T-cell (primary cell): ENCODE measurements at regions not wholly inside any gene's neighbourhood (a gene's known extent, or its start where the extent isn't known, plus 50 kb on each side); places are given as distances from the start of the nearest gene placed in this dataset.

ENCODE experiments used
- ATAC-seq, 4 experiments: fragments of 200-7000 bp in 3 of 4; fragments of 150-1000 bp in 1 of 4; cut with Tn5 transposase; replicated peaks in 1 of 4; 1 replicate in 3 of 4; 2 replicates in 1 of 4; pipeline ENCODE4 v1.10.0; 2021; ENCODE audit warnings: moderate library complexity in 3 of 4, mild to moderate bottlenecking in 2 of 4, moderate number of reproducible peaks in 1 of 4
- CTCF ChIA-PET, 2 donors: fragments of 300-600 bp; sonication (Branson Sonifier 250); formaldehyde crosslinking; loops; one replicate each; lab custom pipeline; 2022; ENCODE audit warnings: antibody characterized with exemption in 2 of 2; lab: Charles Lee
- POLR2A ChIA-PET, 2 donors: fragments of 300-600 bp; sonication (Branson Sonifier 250); formaldehyde crosslinking; loops; one replicate each; lab custom pipeline; 2022; ENCODE audit warnings: antibody characterized with exemption in 2 of 2; lab: Charles Lee
- DNase-seq, 35 experiments: peaks; one replicate each; pipeline versions ENCODE4 v3.0.0 to v3.0.0-alpha.2; 2013 to 2023
- H3K27ac ChIP-seq: one replicate; pipeline ENCODE4 v1.5.1; 2013; ENCODE audit warnings: low read length
- H3K27me3 ChIP-seq, 2 experiments: replicated peaks in 1 of 2; 1 replicate in 1 of 2; 2 replicates in 1 of 2; pipeline versions ENCODE4 v1.6.1 to v1.7.0; 2013; ENCODE audit warnings: low read length in 1 of 2, mixed read lengths in 1 of 2; ENCODE audit not compliant: control insufficient read depth in 2 of 2, insufficient read depth in 2 of 2; ENCODE audit errors: extremely low read depth in 1 of 2
- H3K36me3 ChIP-seq, 2 donors: 1 replicate in 1 of 2; 2 replicates in 1 of 2; pipeline versions ENCODE4 v1.6.1 to v1.7.0; 2013; ENCODE audit warnings: low read length in 1 of 2; ENCODE audit not compliant: control insufficient read depth in 2 of 2, insufficient read depth in 1 of 2; ENCODE audit errors: extremely low read depth in 1 of 2
- H3K4me1 ChIP-seq, 2 experiments: 1 replicate in 1 of 2; 2 replicates in 1 of 2; pipeline versions ENCODE4 v1.6.1 to v1.7.0; 2013; ENCODE audit warnings: low read length in 2 of 2, mixed read lengths in 1 of 2; ENCODE audit not compliant: insufficient read depth in 2 of 2, control insufficient read depth in 1 of 2; ENCODE audit errors: extremely low read depth in 1 of 2
- H3K4me3 ChIP-seq, 2 donors: 1 replicate in 1 of 2; 2 replicates in 1 of 2; pipeline versions ENCODE4 v1.5.1 to v1.7.0; 2013; ENCODE audit warnings: mild to moderate bottlenecking in 2 of 2, low read length in 1 of 2, moderate library complexity in 1 of 2; ENCODE audit not compliant: control insufficient read depth in 1 of 2; ENCODE audit errors: extremely low read depth in 1 of 2
- H3K9me3 ChIP-seq: 2 replicates; pipeline ENCODE4 v1.7.0; 2013
- H3K27ac Mint-ChIP-seq, 2 donors: one replicate each; pipeline ENCODE4 v1.8.0; 2020 to 2021; ENCODE audit warnings: mild to moderate bottlenecking in 2 of 2, mixed read lengths in 2 of 2
- H3K27me3 Mint-ChIP-seq, 2 donors: one replicate each; pipeline ENCODE4 v1.8.0; 2021 to 2022; ENCODE audit warnings: mixed read lengths in 2 of 2
- H3K36me3 Mint-ChIP-seq: one replicate; pipeline ENCODE4 v1.8.0; 2021; ENCODE audit warnings: mixed read lengths
- H3K4me1 Mint-ChIP-seq, 3 donors: one replicate each; pipeline ENCODE4 v1.8.0; 2020 to 2022; ENCODE audit warnings: mixed read lengths in 3 of 3, mild to moderate bottlenecking in 1 of 3
- H3K4me3 Mint-ChIP-seq, 3 donors: one replicate each; pipeline ENCODE4 v1.8.0; 2020 to 2022; ENCODE audit warnings: mild to moderate bottlenecking in 3 of 3, mixed read lengths in 3 of 3, moderate library complexity in 3 of 3
- H3K9me3 Mint-ChIP-seq, 3 donors: one replicate each; pipeline ENCODE4 v1.8.0; 2020 to 2022; ENCODE audit warnings: mixed read lengths in 3 of 3
- WGBS: methylation state at CpG from one replicate; pipeline ENCODE4 v1.1.5; 2013; ENCODE audit warnings: missing lambda C conversion rate; ENCODE audit not compliant: insufficient coverage; 5-methylcytosine and 5-hydroxymethylcytosine counted together

DNA sequence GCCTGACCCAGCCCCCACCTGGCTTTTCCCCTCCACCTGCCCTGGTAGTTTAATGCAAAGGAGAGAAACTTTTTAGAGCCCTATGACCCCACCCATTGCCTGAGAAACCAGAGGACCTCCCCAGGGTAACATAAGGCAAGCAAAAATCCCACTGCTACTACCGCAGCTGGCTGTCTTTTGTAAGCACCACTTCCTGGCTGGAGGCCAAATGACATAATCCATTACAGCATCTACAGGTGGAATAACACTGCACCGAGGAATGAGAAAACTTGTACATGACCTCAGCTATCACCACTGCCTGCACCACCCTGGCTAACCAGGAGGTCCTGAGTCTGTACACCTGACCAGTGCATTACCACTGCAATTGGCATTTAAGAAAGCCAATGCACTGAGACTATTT, 149.6 kb upstream of the GALNT5 start:
- H3K9me3 Mint-ChIP-seq: peaks cover 14 to 35% (median 26%) of the 10 kb centered on the region in 3 donors
- no peaks in the 10 kb centered on the region for H3K36me3 Mint-ChIP-seq
- no peak overlapping the region for H3K27ac ChIP-seq
- H3K27me3 ChIP-seq: no peaks in the 10 kb centered on the region
- 65% methylated on average over 2 of the region's 2 CpGs for WGBS
- no peaks in the 10 kb centered on the region for H3K4me1 Mint-ChIP-seq
- DNase-seq: no peak
- no peaks in the 10 kb centered on the region for H3K27me3 Mint-ChIP-seq
- H3K4me3 Mint-ChIP-seq: no peak overlapping the region
- ATAC-seq: no peak
- no peak overlapping the region for H3K27ac Mint-ChIP-seq
- H3K4me3 ChIP-seq: no peak overlapping the region
- CTCF ChIA-PET: interaction anchor here in 1 of 2 donors (0.6 kb wide), 1 partner anchor 1739 kb away, joined by 3 read pairs; no protein-coding TSS in a partner anchor
- no peaks in the 10 kb centered on the region for H3K9me3 ChIP-seq
- POLR2A ChIA-PET: no interaction called here
- H3K36me3 ChIP-seq: no peaks in the 10 kb centered on the region
- H3K4me1 ChIP-seq: no peaks in the 10 kb centered on the region

GRCh38 chr2:157122776-157123175, 134.7 kb upstream of the GALNT5 start:
- Histone ChIP-seq H3K27ac (no peak overlapping the region), H3K36me3 (no peaks in the 10 kb centered on the region), H3K9me3 (no peaks in the 10 kb centered on the region), H3K4me3 (no peak overlapping the region), H3K4me1 (no peaks in the 10 kb centered on the region), H3K27me3 (peaks cover 0 to 8% of the 10 kb centered on the region in 2 experiments)
- ATAC-seq (no peak), DNase-seq (no peak)
- ChIA-PET POLR2A (no interaction called here), CTCF (no interaction called here)
- Mint-ChIP-seq H3K27me3 (peaks cover 3 to 4% of the 10 kb centered on the region in 2 donors), H3K9me3 (peaks cover 0 to 9% (median 0%) of the 10 kb centered on the region in 3 donors), H3K4me3 (no peak overlapping the region), H3K4me1 (no peaks in the 10 kb centered on the region), H3K36me3 (no peaks in the 10 kb centered on the region), H3K27ac (no peak overlapping the region)
- WGBS: no CpG with 5 or more reads among the region's 6 CpGs

- no peak overlapping the region for H3K4me3 ChIP-seq
- H3K27me3 ChIP-seq: peaks cover 0 to 8% of the 10 kb centered on the region in 2 experiments
- no peak for DNase-seq
- no peak overlapping the region for H3K27ac Mint-ChIP-seq
- ATAC-seq: no peak
- no CpG with 5 or more reads among the region's 2 CpGs for WGBS
- H3K4me1 ChIP-seq: no peaks in the 10 kb centered on the region
- H3K27me3 Mint-ChIP-seq: peaks cover 3 to 7% of the 10 kb centered on the region in 2 donors
- no peak overlapping the region for H3K4me3 Mint-ChIP-seq
- H3K36me3 Mint-ChIP-seq: no peaks in the 10 kb centered on the region
- ChIA-PET POLR2A (no interaction called here), CTCF (no interaction called here)
- H3K9me3 ChIP-seq: no peaks in the 10 kb centered on the region
- no peaks in the 10 kb centered on the region for H3K4me1 Mint-ChIP-seq
- H3K36me3 ChIP-seq: no peaks in the 10 kb centered on the region
- H3K27ac ChIP-seq: no peak overlapping the region
- peaks cover 0 to 3% (median 0%) of the 10 kb centered on the region in 3 donors for H3K9me3 Mint-ChIP-seq
Observed at GRCh38 chr2:157124731-157125130, 132.8 kb upstream of the GALNT5 start.

- WGBS: no CpG with 5 or more reads among the region's 1 CpG
- peaks cover 0 to 8% of the 10 kb centered on the region in 2 experiments for H3K27me3 ChIP-seq
- CTCF ChIA-PET: no interaction called here
- no peak overlapping the region for H3K27ac ChIP-seq
- H3K4me3 ChIP-seq: no peak overlapping the region
- H3K27me3 Mint-ChIP-seq: peaks cover 3 to 7% of the 10 kb centered on the region in 2 donors
- H3K9me3 ChIP-seq: no peaks in the 10 kb centered on the region
- POLR2A ChIA-PET: no interaction called here
- ATAC-seq (no peak), DNase-seq (no peak)
- peaks cover 0 to 3% (median 0%) of the 10 kb centered on the region in 3 donors for H3K9me3 Mint-ChIP-seq
- H3K4me3 Mint-ChIP-seq: no peak overlapping the region
- H3K27ac Mint-ChIP-seq: no peak overlapping the region
- H3K4me1 Mint-ChIP-seq: no peaks in the 10 kb centered on the region
- no peaks in the 10 kb centered on the region for H3K36me3 ChIP-seq
- no peaks in the 10 kb centered on the region for H3K4me1 ChIP-seq
- H3K36me3 Mint-ChIP-seq: no peaks in the 10 kb centered on the region
Observed at GRCh38 chr2:157125685-157126084, 131.8 kb upstream of the GALNT5 start.

DNA sequence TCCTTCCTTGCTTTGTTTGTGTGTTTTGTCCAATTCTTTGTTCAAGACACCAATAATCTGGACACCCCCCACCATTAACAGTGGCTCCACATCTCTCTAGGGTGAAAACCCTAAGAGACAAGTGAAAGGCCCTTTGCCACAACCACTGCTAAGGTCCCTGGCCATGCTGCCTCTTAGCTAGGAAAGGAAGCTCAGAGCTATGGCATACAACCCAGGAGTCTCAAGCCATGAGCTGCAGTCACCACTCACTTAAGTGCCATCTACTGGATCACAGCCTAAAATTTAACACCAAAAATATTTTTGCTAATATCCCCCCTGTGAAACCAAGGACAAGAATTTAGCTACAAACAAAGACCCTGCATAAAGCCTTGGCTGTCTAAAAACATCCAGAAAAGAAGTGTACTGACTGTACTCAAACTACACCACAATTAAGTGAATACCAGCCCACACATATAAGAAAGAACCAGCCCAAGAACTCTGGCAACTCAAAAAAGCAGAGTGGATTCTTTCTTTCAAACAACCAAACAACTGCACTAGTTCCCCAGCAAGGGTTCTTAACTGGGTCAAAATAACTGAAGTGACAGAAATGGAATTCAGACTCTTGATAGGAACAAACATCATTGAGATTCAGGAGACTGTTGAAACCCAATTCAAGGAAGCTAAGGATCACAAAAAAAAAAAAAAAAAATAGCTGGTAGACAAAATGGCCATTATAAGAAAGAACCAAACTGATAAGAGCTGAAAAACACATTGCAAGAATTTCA, 130.1 kb upstream of the GALNT5 start:
- Histone ChIP-seq H3K27me3 (peaks cover 0 to 8% of the 10 kb centered on the region in 2 experiments), H3K36me3 (no peaks in the 10 kb centered on the region), H3K4me1 (no peaks in the 10 kb centered on the region), H3K9me3 (no peaks in the 10 kb centered on the region), H3K4me3 (no peak overlapping the region), H3K27ac (no peak overlapping the region)
- Mint-ChIP-seq H3K27me3 (peaks cover 3 to 7% of the 10 kb centered on the region in 2 donors), H3K36me3 (no peaks in the 10 kb centered on the region), H3K27ac (no peak overlapping the region), H3K4me3 (no peak overlapping the region), H3K4me1 (no peaks in the 10 kb centered on the region), H3K9me3 (peaks cover 0 to 7% (median 3%) of the 10 kb centered on the region in 3 donors)
- ATAC-seq (no peak), DNase-seq (no peak)
- POLR2A ChIA-PET: no interaction called here
- CTCF ChIA-PET: interaction anchor here in 1 of 2 donors (0.6 kb wide), 1 partner anchor 1082 kb away, joined by 3 read pairs; no protein-coding TSS in a partner anchor

GRCh38 chr2:157143901-157144300, 113.6 kb upstream of the GALNT5 start:
- no peaks in the 10 kb centered on the region for H3K36me3 ChIP-seq
- DNase-seq (no peak), ATAC-seq (no peak)
- WGBS: 83% methylated on average over 4 of the region's 4 CpGs
- H3K27ac ChIP-seq: no peak overlapping the region
- H3K9me3 ChIP-seq: no peaks in the 10 kb centered on the region
- peaks cover 0 to 7% of the 10 kb centered on the region in 2 experiments for H3K27me3 ChIP-seq
- peaks cover 6 to 23% of the 10 kb centered on the region in 2 donors for H3K27me3 Mint-ChIP-seq
- POLR2A ChIA-PET: interaction anchor here in 1 of 2 donors (0.6 kb wide), 1 partner anchor 1617 kb away, joined by 3 read pairs; no protein-coding TSS in a partner anchor
- no peak overlapping the region for H3K27ac Mint-ChIP-seq
- no peak overlapping the region for H3K4me3 Mint-ChIP-seq
- no peaks in the 10 kb centered on the region for H3K9me3 Mint-ChIP-seq
- H3K4me3 ChIP-seq: no peak overlapping the region
- no peaks in the 10 kb centered on the region for H3K4me1 Mint-ChIP-seq
- H3K4me1 ChIP-seq: no peaks in the 10 kb centered on the region
- no peaks in the 10 kb centered on the region for H3K36me3 Mint-ChIP-seq
- CTCF ChIA-PET: no interaction called here
